Activated T-cell treated with anti-CD3 and anti-CD28 coated beads for 48 hours (primary cell): ENCODE measurements at regions not wholly inside any gene's neighbourhood (a gene's known extent, or its start where the extent isn't known, plus 50 kb on each side); places are given as distances from the start of the nearest gene placed in this dataset.
"Not testable (repeated sequence)": the region's sequence is repeated elsewhere in the genome, so short reads cannot be mapped to it uniquely, and the experiment has no call there.

Experiments
- DNase-seq: peaks from one replicate; pipeline ENCODE4 v3.0.0-alpha.2; 2020; ENCODE audit warnings: low read depth

DNA sequence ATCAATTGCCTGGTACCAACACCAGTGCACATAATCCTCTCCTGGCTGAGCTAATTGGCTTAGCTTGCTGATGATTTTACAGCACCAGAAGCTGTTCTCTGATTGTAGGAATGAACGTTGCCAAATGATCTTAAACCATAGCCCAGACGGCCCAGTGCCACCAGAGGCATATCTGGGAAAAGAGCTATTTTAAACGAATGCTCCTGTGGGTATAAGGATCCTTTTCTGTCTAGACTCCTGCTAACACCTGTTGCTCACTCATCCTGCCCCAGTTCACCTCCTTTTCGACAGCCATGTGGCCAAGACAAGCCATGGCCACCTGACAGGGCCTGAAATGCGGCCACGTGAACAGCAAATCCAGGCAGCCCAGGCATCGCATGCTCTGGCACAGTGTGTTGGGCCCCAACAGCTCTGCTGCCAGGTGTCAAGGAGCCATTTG lies 289.9 kb upstream of the SLC30A5 start:
- DNase-seq = no peak

DNA sequence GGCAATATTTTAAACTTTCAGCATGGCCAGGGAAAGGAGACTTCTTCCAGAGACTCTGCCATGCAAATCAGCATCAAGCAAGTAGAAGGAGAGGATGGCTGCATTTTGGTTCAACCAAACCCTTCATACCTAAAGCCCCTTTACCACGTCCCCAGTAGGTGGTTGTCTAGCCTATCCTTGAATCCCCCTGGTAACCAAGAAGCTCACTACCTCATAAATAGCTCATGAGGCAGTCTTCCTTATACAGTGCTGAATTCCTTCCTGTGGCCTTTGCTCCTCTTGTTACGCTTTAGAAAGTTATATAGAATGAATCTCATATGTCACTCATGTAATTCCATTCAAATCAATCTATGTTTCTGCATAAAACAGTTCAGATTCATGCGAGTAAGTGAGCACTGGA lies 289.5 kb upstream of the SLC30A5 start:
- no peak for DNase-seq

GRCh38 chr5:68805444-68805843 lies 288.4 kb upstream of the SLC30A5 start:
- no peak for DNase-seq

- no peak for DNase-seq
These were observed 276.2 kb upstream of the SLC30A5 start for GRCh38 chr5:68817632-68818031.

- no peak for DNase-seq
These were observed 275.6 kb upstream of the SLC30A5 start for GRCh38 chr5:68818057-68818695.

- no peak for DNase-seq
These were observed 274.9 kb upstream of the SLC30A5 start for GRCh38 chr5:68818870-68819269.

DNA sequence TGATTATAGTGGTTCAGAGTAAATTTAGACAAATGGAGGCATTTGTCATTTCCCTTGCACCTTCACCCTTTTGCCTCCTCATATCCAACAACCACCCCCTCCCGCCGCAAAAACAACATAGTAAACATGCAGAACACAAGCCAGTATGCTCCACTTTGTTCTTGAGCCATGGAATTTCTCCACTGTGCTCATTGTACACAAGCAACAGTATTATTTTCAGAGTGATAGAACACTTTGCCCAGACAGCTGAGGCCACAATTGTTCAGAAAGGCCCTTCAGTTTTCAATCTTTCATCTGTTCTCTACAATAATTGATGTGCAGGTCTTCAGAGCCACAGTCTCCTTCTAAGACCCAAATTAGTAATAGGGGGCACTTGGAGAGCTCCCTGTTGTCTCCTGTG lies 272.8 kb upstream of the SLC30A5 start:
- DNase-seq = no peak

GRCh38 chr5:68822796-68823195 lies 271.0 kb upstream of the SLC30A5 start:
- no peak for DNase-seq

GRCh38 chr5:68823301-68823700 lies 270.5 kb upstream of the SLC30A5 start:
- no peak for DNase-seq

GRCh38 chr5:68830377-68830898 lies 263.4 kb upstream of the SLC30A5 start:
- no peak for DNase-seq

GRCh38 chr5:68834491-68834981 lies 259.3 kb upstream of the SLC30A5 start:
- DNase-seq = no peak

DNA sequence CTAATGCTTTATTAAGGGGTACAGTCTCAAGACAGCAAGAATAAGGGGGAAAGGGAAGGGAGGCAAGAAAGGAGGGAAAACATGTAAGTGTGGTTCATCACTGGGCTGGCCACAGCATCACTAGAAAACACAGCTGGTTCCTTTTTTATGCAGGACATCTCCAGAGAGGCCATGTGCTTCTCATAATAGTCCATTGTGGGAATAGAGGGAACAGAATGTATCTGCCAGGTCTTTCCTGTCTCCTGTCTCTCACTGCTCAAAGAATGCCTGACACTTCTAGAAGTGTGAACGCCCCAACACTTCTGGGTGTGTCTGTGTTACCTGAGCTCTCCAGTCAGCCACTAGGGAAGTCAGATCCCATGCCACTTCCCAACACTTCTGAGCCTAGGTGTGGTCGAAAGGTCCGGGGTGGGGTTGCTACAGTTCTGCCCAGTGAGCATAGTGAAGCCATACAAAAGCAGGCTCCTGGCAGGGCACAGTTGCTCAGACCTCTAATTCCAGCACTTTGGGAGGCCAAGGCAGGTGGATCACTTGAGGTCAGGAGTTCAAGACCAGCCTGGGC lies 255.6 kb upstream of the SLC30A5 start:
- no peak for DNase-seq

- DNase-seq = no peak
These were observed 254.7 kb upstream of the SLC30A5 start for GRCh38 chr5:68839019-68839552.

- no peak for DNase-seq
These were observed 250.0 kb upstream of the SLC30A5 start for GRCh38 chr5:68843624-68844364.

DNA sequence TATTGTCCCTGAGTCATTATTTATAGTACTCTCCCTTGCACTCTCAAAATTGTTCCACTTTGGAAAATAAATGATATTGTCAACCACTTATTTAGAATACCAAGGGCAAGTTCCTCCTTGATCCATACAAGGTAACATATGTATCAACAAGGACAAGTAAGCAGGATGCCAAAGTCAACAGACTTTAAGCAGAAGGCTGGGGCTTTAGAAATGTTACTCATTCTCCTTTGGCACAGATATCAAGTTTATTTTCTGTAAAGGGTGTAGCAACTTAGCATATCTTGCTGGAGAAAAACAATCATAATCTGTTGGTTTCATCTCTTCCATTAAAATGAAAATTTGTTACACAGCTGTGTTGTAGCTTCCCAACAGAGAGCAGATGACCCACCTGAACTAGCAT lies 248.7 kb upstream of the SLC30A5 start:
- DNase-seq = no peak

- no peak for DNase-seq
These were observed 247.0 kb upstream of the SLC30A5 start for GRCh38 chr5:68846828-68847227.

DNA sequence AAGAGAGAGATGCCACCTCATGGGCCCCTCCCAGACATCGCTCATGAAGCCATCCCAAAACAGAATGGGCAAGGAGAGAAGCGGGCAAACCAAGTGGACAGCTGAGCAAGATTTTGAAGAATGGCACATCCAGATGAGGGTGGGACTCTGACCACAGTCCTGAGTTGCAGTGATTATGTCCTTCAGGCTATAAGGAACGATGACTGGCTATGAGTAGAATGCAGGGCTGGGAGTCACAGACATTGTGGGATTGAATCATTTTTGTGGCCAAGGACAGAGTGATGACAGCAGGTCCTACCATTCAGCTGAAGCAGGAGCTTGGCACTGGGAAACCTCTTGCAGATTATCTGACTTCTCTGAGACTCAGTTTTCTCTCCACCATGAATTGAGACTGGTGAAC lies 245.7 kb upstream of the SLC30A5 start:
- DNase-seq = no peak

- no peak for DNase-seq
These were observed 244.7 kb upstream of the SLC30A5 start for GRCh38 chr5:68849103-68849502.

DNA sequence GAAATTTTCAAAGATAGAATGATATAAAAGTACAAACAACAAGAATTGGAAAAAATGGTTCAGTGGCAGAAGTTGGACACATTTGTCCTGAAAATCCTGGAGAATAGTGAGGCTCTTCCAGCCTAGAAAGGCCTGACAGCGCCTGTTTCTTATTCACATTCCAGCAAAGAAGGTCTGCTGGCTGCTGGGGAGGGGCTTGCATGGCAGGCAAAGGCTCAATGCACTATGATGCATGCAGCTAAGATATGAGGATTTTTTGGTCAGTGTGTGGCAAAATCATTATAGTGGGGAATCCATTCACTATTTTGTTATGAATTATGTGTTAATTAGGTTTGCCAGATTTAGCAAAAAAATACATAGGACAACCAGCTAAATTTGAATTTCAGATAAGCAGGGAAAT lies 243.9 kb upstream of the SLC30A5 start:
- no peak for DNase-seq

- no peak for DNase-seq
These were observed 232.7 kb upstream of the SLC30A5 start for GRCh38 chr5:68861099-68861498.

GRCh38 chr5:68862560-68862959 lies 231.3 kb upstream of the SLC30A5 start:
- DNase-seq = no peak

DNA sequence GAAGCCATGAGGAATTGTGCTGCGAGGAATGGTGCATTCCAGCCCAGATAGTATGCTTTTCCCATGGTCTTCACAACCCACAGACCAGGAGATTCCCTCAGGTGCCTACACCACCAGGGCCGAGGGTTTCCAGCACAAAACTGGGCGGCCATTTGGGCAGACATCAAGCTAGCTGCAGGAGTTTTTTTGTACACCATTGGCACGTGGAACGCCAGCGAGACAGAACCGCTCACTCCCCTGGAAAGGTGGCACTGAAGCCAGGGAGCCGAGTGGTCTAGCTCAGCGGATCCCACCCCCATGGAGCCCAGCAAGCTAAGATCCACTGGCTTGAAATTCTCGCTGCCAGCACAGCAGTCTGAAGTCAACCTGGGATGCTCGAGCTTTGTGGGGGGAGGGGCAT lies 228.6 kb upstream of the SLC30A5 start:
- DNase-seq = not testable (repeated sequence)
